H1 (cell line): ENCODE measurements at regions not wholly inside any gene's neighbourhood (a gene's known extent, or its start where the extent isn't known, plus 50 kb on each side); places are given as distances from the start of the nearest gene placed in this dataset.

Experiments used
- CTCF ChIA-PET: fragments of 300-600 bp; sonication (Branson Sonifier 250); formaldehyde crosslinking; loops from one replicate; lab custom pipeline; 2021; ENCODE audit not compliant: partially characterized antibody; lab: Charles Lee
- POLR2A ChIA-PET: fragments of 300-600 bp; sonication (Branson Sonifier 250); formaldehyde crosslinking; loops from one replicate; lab custom pipeline; 2021; ENCODE audit warnings: inconsistent platforms; ENCODE audit not compliant: partially characterized antibody; lab: Charles Lee
- DNase-seq, 2 experiments: peaks; one replicate each; pipeline versions ENCODE4 v3.0.0 to v3.0.0-alpha.2; 2010 to 2022; ENCODE audit warnings: low spot score in 2 of 2, low read depth in 1 of 2, mixed read lengths in 1 of 2
- FAIRE-seq: peaks from 2 replicates; lab custom pipeline; 2011; peaks lifted over from hg19 to GRCh38; lab: Jason Lieb, UNC
- H2AFZ ChIP-seq: 2 replicates; pipeline ENCODE4 v1.8.1; 2012; ENCODE audit warnings: low read length, inconsistent platforms
- H2AK5ac ChIP-seq: 2 replicates; pipeline ENCODE4 v1.6.1; 2013; ENCODE audit warnings: low read depth, low read length
- H2BK120ac ChIP-seq: replicated peaks from 2 replicates; pipeline ENCODE3; 2013; ENCODE audit warnings: low read depth, low read length, inconsistent platforms
- H2BK12ac ChIP-seq: 2 replicates; pipeline ENCODE4 v1.6.1; 2013; ENCODE audit warnings: low read depth, low read length
- H2BK15ac ChIP-seq: 2 replicates; pipeline ENCODE4 v1.6.1; 2013; ENCODE audit warnings: low read length
- H2BK20ac ChIP-seq: 2 replicates; pipeline ENCODE4 v1.6.1; 2013; ENCODE audit warnings: low read length
- H2BK5ac ChIP-seq: 2 replicates; pipeline ENCODE4 v1.6.1; 2013; ENCODE audit warnings: low read depth, low read length
- H3K14ac ChIP-seq: 2 replicates; pipeline ENCODE4 v1.6.1; 2013; ENCODE audit warnings: inconsistent platforms; ENCODE audit not compliant: insufficient read length
- H3K18ac ChIP-seq: 2 replicates; pipeline ENCODE4 v1.6.1; 2013; ENCODE audit warnings: low read length; ENCODE audit errors: extremely low read depth
- H3K23ac ChIP-seq: 2 replicates; pipeline ENCODE4 v1.6.1; 2013; ENCODE audit warnings: inconsistent platforms; ENCODE audit not compliant: insufficient read length
- H3K23me2 ChIP-seq: 2 replicates; pipeline ENCODE4 v1.6.1; 2013; ENCODE audit warnings: low read depth, low read length
- H3K27ac ChIP-seq: 2 replicates; pipeline ENCODE4 v1.6.1; 2011; ENCODE audit warnings: low read depth, low read length, inconsistent platforms
- H3K27me3 ChIP-seq, 4 experiments: replicated peaks in 1 of 4; 1 replicate in 1 of 4; 2 replicates in 3 of 4; pipeline versions ENCODE4 v1.6.1 to v1.8.1; 2011 to 2013; ENCODE audit warnings: low read length in 3 of 4, mild to moderate bottlenecking in 3 of 4, inconsistent platforms in 2 of 4, mixed read lengths in 2 of 4, moderate library complexity in 1 of 4; ENCODE audit not compliant: control insufficient read depth in 3 of 4, insufficient read depth in 3 of 4; ENCODE audit errors: extremely low read depth in 1 of 4
- H3K36me3 ChIP-seq, 4 experiments: 2 replicates each; pipeline versions ENCODE4 v1.6.1 to v1.8.1; 2011 to 2013; ENCODE audit warnings: mild to moderate bottlenecking in 4 of 4, low read length in 3 of 4, moderate library complexity in 2 of 4, control low read depth in 1 of 4, inconsistent platforms in 1 of 4; ENCODE audit not compliant: insufficient read depth in 4 of 4, control insufficient read depth in 2 of 4
- H3K4ac ChIP-seq: replicated peaks from 2 replicates; pipeline ENCODE3; 2013; ENCODE audit warnings: low read length, low read depth, mixed read lengths, inconsistent platforms; ENCODE audit not compliant: insufficient read length
- H3K4me1 ChIP-seq, 4 experiments: replicated peaks in 1 of 4; 1 replicate in 1 of 4; 2 replicates in 3 of 4; pipeline versions ENCODE4 v1.6.1 to v1.8.1; 2011 to 2013; ENCODE audit warnings: low read length in 3 of 4, inconsistent platforms in 2 of 4, mixed read lengths in 1 of 4; ENCODE audit not compliant: insufficient read depth in 4 of 4, control insufficient read depth in 3 of 4
- H3K4me2 ChIP-seq, 2 experiments: 2 replicates each; pipeline versions ENCODE4 v1.6.1 to v1.8.1; 2011 to 2013; ENCODE audit warnings: low read depth in 2 of 2, low read length in 2 of 2, control low read depth in 1 of 2, inconsistent platforms in 1 of 2, mild to moderate bottlenecking in 1 of 2; ENCODE audit not compliant: insufficient read depth in 1 of 2
- H3K4me3 ChIP-seq, 4 experiments: fragments of 200-600, 300-600 bp in 1 of 4; sonication (generic), shearing (Covaris generic), sonication (Bioruptor Twin) in 1 of 4; 2 replicates each; pipeline versions ENCODE4 v1.5.1 to v1.8.1; 2011 to 2016; ENCODE audit warnings: low read length in 4 of 4, low read depth in 3 of 4, control low read depth in 2 of 4, inconsistent platforms in 2 of 4, mild to moderate bottlenecking in 2 of 4, mixed read lengths in 1 of 4, moderate library complexity in 1 of 4; ENCODE audit not compliant: insufficient read depth in 2 of 4; ENCODE audit errors: extremely low read depth in 1 of 4
- H3K56ac ChIP-seq: replicated peaks from 2 replicates; pipeline ENCODE3; 2013; ENCODE audit warnings: low read depth, mild to moderate bottlenecking, mixed read lengths, low read length, inconsistent platforms; ENCODE audit not compliant: insufficient read length
- H3K79me1 ChIP-seq: 2 replicates; pipeline ENCODE4 v1.6.1; 2013; ENCODE audit warnings: low read depth, low read length, control low read depth
- H3K79me2 ChIP-seq, 2 experiments: 2 replicates each; pipeline versions ENCODE4 v1.6.1 to v1.8.1; 2012 to 2013; ENCODE audit warnings: low read length in 2 of 2, mild to moderate bottlenecking in 2 of 2, inconsistent platforms in 1 of 2; ENCODE audit not compliant: insufficient read depth in 2 of 2, control insufficient read depth in 1 of 2
- H3K9ac ChIP-seq, 4 experiments: replicated peaks in 1 of 4; 1 replicate in 1 of 4; 2 replicates in 3 of 4; pipeline versions ENCODE4 v1.6.1 to v1.8.1; 2011 to 2013; ENCODE audit warnings: low read depth in 3 of 4, low read length in 3 of 4, control low read depth in 2 of 4, mild to moderate bottlenecking in 2 of 4, moderate library complexity in 2 of 4, inconsistent platforms in 1 of 4; ENCODE audit errors: extremely low read depth in 1 of 4
- H3K9me3 ChIP-seq, 2 experiments: 2 replicates each; pipeline versions ENCODE4 v1.6.1 to v1.8.1; 2012 to 2013; ENCODE audit warnings: mild to moderate bottlenecking in 2 of 2, moderate library complexity in 2 of 2, control low read depth in 1 of 2, inconsistent platforms in 1 of 2, low read depth in 1 of 2, low read length in 1 of 2, mixed read lengths in 1 of 2; ENCODE audit not compliant: insufficient read depth in 2 of 2
- H4K20me1 ChIP-seq, 2 experiments: replicated peaks in 1 of 2; 2 replicates each; pipeline versions ENCODE3 to v1.8.1; 2011 to 2013; ENCODE audit warnings: inconsistent platforms in 2 of 2, low read length in 2 of 2, mild to moderate bottlenecking in 1 of 2; ENCODE audit not compliant: insufficient read depth in 2 of 2, control insufficient read depth in 1 of 2
- H4K5ac ChIP-seq: 2 replicates; pipeline ENCODE4 v1.6.1; 2013; ENCODE audit warnings: low read length, low read depth, mixed read lengths, inconsistent platforms; ENCODE audit not compliant: insufficient read length
- H4K8ac ChIP-seq: 2 replicates; pipeline ENCODE4 v1.8.0; 2013; ENCODE audit warnings: mild to moderate bottlenecking, moderate library complexity, low read length, inconsistent platforms; ENCODE audit not compliant: insufficient read depth; ENCODE audit errors: extremely low read depth
- H4K91ac ChIP-seq: replicated peaks from 2 replicates; pipeline ENCODE3; 2013; ENCODE audit warnings: low read length, mixed read lengths, inconsistent platforms; ENCODE audit not compliant: insufficient read length
- ASH2L ChIP-seq: fragments of 200-600, 300-600 bp; sonication (generic); IDR thresholded peaks from one replicate; pipeline ENCODE4 v1.7.1; 2017; ENCODE audit warnings: low read length
- CBX8 ChIP-seq: fragments of 300-800, 300-1000 bp; sonication (generic); IDR thresholded peaks from 2 replicates; pipeline ENCODE4 v1.7.1; 2016; ENCODE audit warnings: low read depth, low read length, borderline replicate concordance
- CHD2 ChIP-seq: IDR thresholded peaks from 2 replicates; pipeline ENCODE4 v1.6.1; 2012; ENCODE audit warnings: low read length, improper control_type of control experiment
- EGR1 ChIP-seq: IDR thresholded peaks from 2 replicates; pipeline ENCODE4 v1.6.1; 2011; ENCODE audit warnings: low read depth, low read length, borderline replicate concordance
- FOSL1 ChIP-seq: IDR thresholded peaks from 2 replicates; pipeline ENCODE4 v1.6.1; 2011; ENCODE audit warnings: mild to moderate bottlenecking, low read depth, low read length, moderate library complexity; ENCODE audit not compliant: insufficient read depth
- MAFK ChIP-seq: IDR thresholded peaks from 2 replicates; pipeline ENCODE4 v1.6.1; 2012; ENCODE audit warnings: low read depth, mild to moderate bottlenecking, improper control_type of control experiment, low read length
- MAX ChIP-seq: IDR thresholded peaks from 2 replicates; pipeline ENCODE4 v1.6.1; 2012; ENCODE audit warnings: inconsistent platforms
- RAD21 ChIP-seq, 2 experiments: IDR thresholded peaks in 1 of 2; conservative IDR thresholded peaks in 1 of 2; 2 replicates each; pipeline ENCODE4 v1.6.1; 2011; ENCODE audit warnings: low read depth in 2 of 2, low read length in 2 of 2, improper control_type of control experiment in 1 of 2, inconsistent platforms in 1 of 2, mild to moderate bottlenecking in 1 of 2, moderate library complexity in 1 of 2
- SIN3A ChIP-seq, 2 experiments: IDR thresholded peaks in 1 of 2; conservative IDR thresholded peaks in 1 of 2; 2 replicates each; pipeline ENCODE4 v1.6.1; 2011 to 2012; ENCODE audit warnings: low read length in 2 of 2, improper control_type of control experiment in 1 of 2, low read depth in 1 of 2, mild to moderate bottlenecking in 1 of 2
- SIRT6 ChIP-seq: IDR thresholded peaks from one replicate; pipeline ENCODE4 v1.7.1; 2012; ENCODE audit warnings: low read length, inconsistent platforms
- SP4 ChIP-seq: IDR thresholded peaks from 2 replicates; pipeline ENCODE4 v1.6.1; 2012; ENCODE audit warnings: low read length, inconsistent platforms
- TAF1 ChIP-seq: IDR thresholded peaks from 2 replicates; pipeline ENCODE4 v1.6.1; 2011; ENCODE audit warnings: mild to moderate bottlenecking, low read depth, low read length
- WGBS, 2 experiments: shearing (Covaris generic) in 1 of 2; methylation state at CpG; one replicate each; pipeline versions ENCODE4 v1.1.6 to v1.1.7; 2013 to 2015; ENCODE audit warnings: low lambda C conversion rate in 2 of 2, mixed read lengths in 2 of 2, inconsistent platforms in 1 of 2, low coverage in 1 of 2, missing lambda C conversion rate in 1 of 2; ENCODE audit not compliant: insufficient replicate concordance in 2 of 2, insufficient coverage in 1 of 2, insufficient read length in 1 of 2; ENCODE audit errors: extremely low coverage in 1 of 2, missing lambda C conversion rate in 1 of 2; 5-methylcytosine and 5-hydroxymethylcytosine counted together
- TF ChIP-seq, protein P1 (sequence below): IDR thresholded peaks from 2 replicates; pipeline ENCODE4 v1.6.1; 2012; ENCODE audit warnings: low read length, inconsistent platforms

DNA sequence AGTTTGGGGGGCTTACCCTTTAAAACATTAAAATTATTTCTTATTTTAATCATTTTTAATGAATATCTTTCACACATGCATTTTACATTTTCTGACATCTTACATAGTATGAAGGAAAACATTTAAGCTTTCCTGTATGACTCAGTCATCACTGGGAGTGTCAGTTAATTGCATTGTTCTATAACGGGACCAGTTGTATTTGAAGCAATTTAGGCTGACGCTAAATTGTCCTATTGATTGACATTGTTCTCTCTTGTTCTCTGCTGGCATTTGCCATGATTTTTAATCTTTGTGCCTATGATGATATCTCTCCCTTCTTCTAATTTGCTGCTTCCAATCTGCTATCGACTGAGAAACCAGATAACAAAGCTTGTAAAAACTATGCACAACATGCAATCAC lies 190.5 kb upstream of the PIRT start:
- H3K79me1 ChIP-seq: no peaks in the 10 kb centered on the region
- peaks cover 0 to 1% (median 0%) of the 10 kb centered on the region in 4 experiments; a peak in 1 of 7 replicates for H3K27me3 ChIP-seq
- H4K8ac ChIP-seq: no peak overlapping the region
- no peak overlapping the region for H4K5ac ChIP-seq
- H3K23me2 ChIP-seq: no peaks in the 10 kb centered on the region
- H4K20me1 ChIP-seq: no peaks in the 10 kb centered on the region
- H2BK120ac ChIP-seq: no peak overlapping the region
- ChIA-PET CTCF (interaction anchor here (1.5 to 1.6 kb wide), 2 partner anchors 14 to 90 kb away, joined by 3 read pairs; no protein-coding TSS in a partner anchor), POLR2A (no interaction called here)
- H3K18ac ChIP-seq: no peak overlapping the region
- no peak overlapping the region for H3K4ac ChIP-seq
- H3K23ac ChIP-seq: no peak overlapping the region
- H3K56ac ChIP-seq: no peak overlapping the region
- no peak overlapping the region for H3K9ac ChIP-seq
- H4K91ac ChIP-seq: no peak overlapping the region
- WGBS, 2 experiments: 92% methylated on average over 3 of the region's 3 CpGs; no CpG with 5 or more reads in 1 of the 2 experiments
- no peak overlapping the region for H3K4me2 ChIP-seq
- peaks cover 0 to 2% of the 10 kb centered on the region in 2 experiments; a peak in 1 of 4 replicates for H3K9me3 ChIP-seq
- H2AFZ ChIP-seq: no peak overlapping the region
- FAIRE-seq: no peak
- H3K4me3 ChIP-seq: no peak overlapping the region
- H2BK15ac ChIP-seq: no peak overlapping the region
- H3K36me3 ChIP-seq: no peaks in the 10 kb centered on the region
- no peaks in the 10 kb centered on the region for H3K79me2 ChIP-seq
- no peak overlapping the region for H2BK12ac ChIP-seq
- H3K4me1 ChIP-seq: peaks cover 0 to 6% (median 0%) of the 10 kb centered on the region in 4 experiments; a peak in 1 of 7 replicates
- no peak overlapping the region for H2BK5ac ChIP-seq
- no peak overlapping the region for H3K27ac ChIP-seq
- H2BK20ac ChIP-seq: no peak overlapping the region
- no peak for DNase-seq
- H2AK5ac ChIP-seq: no peak overlapping the region
- H3K14ac ChIP-seq: no peak overlapping the region
- TF ChIP-seq, protein P1, sequence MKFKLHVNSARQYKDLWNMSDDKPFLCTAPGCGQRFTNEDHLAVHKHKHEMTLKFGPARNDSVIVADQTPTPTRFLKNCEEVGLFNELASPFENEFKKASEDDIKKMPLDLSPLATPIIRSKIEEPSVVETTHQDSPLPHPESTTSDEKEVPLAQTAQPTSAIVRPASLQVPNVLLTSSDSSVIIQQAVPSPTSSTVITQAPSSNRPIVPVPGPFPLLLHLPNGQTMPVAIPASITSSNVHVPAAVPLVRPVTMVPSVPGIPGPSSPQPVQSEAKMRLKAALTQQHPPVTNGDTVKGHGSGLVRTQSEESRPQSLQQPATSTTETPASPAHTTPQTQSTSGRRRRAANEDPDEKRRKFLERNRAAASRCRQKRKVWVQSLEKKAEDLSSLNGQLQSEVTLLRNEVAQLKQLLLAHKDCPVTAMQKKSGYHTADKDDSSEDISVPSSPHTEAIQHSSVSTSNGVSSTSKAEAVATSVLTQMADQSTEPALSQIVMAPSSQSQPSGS: no peak
- TF ChIP-seq SP4 (no peak), EGR1 (no peak), CHD2 (no peak), SIN3A (conservative IDR thresholded peaks at IDR 0.05 in 1 of 2, IDR thresholded peaks at IDR 0.05 in 1 of 2; ENCODE audit: low read depth in 1 of 2, low read length in 2 of 2) (no peak), RAD21 (IDR thresholded peaks at IDR 0.05 in 1 of 2, conservative IDR thresholded peaks at IDR 0.05 in 1 of 2; ENCODE audit: low read depth in 2 of 2, low read length in 2 of 2) (no peak), TAF1 (no peak), FOSL1 (no peak), MAX (no peak), SIRT6 (no peak), MAFK (no peak), ASH2L (no peak), CBX8 (no peak)
